ENCODE measurements at regions not wholly inside any gene's neighbourhood (a gene's known extent, or its start where the extent isn't known, plus 50 kb on each side); places are given as distances from the start of the nearest gene placed in this dataset.

DNA sequence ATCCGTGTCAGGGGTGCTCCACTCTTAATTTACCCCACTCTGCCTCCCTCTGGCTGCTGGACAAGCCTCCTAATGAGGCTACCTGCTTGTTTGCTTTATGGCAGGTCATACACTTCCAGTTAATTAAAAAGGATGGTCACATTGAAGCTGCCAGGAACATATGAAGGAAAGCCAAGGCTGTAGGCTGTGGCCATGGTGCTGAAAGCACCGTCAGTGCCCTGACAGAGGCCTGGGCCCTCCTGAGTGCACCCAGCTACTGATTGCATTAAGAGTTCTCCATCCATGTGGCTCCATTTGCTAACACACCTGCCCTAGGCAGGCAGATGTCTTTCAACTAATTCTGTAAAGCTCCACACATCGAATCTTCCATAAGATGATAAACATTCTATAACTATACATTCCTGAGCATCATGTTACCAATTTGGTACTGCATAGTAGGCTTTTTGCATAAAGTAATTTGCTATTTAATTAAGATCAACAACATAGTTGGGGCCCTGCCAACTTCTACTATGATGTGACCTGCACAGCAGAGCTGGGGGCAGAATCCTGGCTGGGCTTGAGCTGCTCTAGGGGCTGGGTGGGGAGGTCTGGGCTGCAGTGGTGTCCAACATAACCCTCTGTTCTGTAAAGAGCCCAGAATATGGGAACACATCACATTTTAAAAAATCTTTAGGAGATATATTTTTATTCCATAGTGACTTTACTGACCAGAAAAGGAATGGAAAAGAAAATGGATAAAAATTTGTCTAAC lies 224.8 kb downstream of the SIPA1L2 start:
- Mint-ChIP-seq H3K9me3 (peaks cover 17% of the 10 kb centered on the region), H3K36me3 (peaks cover 22% of the 10 kb centered on the region), H3K4me1 (no peaks in the 10 kb centered on the region), H3K4me3 (no peak overlapping the region), H3K27me3 (ENCODE audit: low read depth) (no peaks in the 10 kb centered on the region; the same call in 1 of the 2 replicates), H3K27ac (no peak overlapping the region)
- ChIA-PET POLR2A (no interaction called here), CTCF (no interaction called here)
- ATAC-seq (no peak), DNase-seq (ENCODE audit: low spot score) (no peak)
- TF ChIP-seq, protein P1, sequence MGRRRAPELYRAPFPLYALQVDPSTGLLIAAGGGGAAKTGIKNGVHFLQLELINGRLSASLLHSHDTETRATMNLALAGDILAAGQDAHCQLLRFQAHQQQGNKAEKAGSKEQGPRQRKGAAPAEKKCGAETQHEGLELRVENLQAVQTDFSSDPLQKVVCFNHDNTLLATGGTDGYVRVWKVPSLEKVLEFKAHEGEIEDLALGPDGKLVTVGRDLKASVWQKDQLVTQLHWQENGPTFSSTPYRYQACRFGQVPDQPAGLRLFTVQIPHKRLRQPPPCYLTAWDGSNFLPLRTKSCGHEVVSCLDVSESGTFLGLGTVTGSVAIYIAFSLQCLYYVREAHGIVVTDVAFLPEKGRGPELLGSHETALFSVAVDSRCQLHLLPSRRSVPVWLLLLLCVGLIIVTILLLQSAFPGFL (CRISPR knock-in tag; IDR thresholded peaks at IDR 0.05; ENCODE audit: borderline replicate concordance) = no peak
- TF ChIP-seq JAZF1 (CRISPR knock-in tag; IDR thresholded peaks at IDR 0.05) = no peak
- TF ChIP-seq ZNF121 (CRISPR knock-in tag; IDR thresholded peaks at IDR 0.05) = no peak
- TF ChIP-seq MXD4 (CRISPR knock-in tag; IDR thresholded peaks at IDR 0.05; ENCODE audit: borderline replicate concordance) = no peak
- TF ChIP-seq NR2C2 (CRISPR knock-in tag; IDR thresholded peaks at IDR 0.05) = no peak
- TF ChIP-seq, protein P2, sequence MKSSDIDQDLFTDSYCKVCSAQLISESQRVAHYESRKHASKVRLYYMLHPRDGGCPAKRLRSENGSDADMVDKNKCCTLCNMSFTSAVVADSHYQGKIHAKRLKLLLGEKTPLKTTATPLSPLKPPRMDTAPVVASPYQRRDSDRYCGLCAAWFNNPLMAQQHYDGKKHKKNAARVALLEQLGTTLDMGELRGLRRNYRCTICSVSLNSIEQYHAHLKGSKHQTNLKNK (CRISPR knock-in tag; IDR thresholded peaks at IDR 0.05) = no peak
- no peak for TF ChIP-seq HMGA2 (CRISPR knock-in tag; IDR thresholded peaks at IDR 0.05)
- TF ChIP-seq, protein P3, sequence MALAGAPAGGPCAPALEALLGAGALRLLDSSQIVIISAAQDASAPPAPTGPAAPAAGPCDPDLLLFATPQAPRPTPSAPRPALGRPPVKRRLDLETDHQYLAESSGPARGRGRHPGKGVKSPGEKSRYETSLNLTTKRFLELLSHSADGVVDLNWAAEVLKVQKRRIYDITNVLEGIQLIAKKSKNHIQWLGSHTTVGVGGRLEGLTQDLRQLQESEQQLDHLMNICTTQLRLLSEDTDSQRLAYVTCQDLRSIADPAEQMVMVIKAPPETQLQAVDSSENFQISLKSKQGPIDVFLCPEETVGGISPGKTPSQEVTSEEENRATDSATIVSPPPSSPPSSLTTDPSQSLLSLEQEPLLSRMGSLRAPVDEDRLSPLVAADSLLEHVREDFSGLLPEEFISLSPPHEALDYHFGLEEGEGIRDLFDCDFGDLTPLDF (CRISPR knock-in tag; IDR thresholded peaks at IDR 0.05) = no peak
- TF ChIP-seq, protein P4, sequence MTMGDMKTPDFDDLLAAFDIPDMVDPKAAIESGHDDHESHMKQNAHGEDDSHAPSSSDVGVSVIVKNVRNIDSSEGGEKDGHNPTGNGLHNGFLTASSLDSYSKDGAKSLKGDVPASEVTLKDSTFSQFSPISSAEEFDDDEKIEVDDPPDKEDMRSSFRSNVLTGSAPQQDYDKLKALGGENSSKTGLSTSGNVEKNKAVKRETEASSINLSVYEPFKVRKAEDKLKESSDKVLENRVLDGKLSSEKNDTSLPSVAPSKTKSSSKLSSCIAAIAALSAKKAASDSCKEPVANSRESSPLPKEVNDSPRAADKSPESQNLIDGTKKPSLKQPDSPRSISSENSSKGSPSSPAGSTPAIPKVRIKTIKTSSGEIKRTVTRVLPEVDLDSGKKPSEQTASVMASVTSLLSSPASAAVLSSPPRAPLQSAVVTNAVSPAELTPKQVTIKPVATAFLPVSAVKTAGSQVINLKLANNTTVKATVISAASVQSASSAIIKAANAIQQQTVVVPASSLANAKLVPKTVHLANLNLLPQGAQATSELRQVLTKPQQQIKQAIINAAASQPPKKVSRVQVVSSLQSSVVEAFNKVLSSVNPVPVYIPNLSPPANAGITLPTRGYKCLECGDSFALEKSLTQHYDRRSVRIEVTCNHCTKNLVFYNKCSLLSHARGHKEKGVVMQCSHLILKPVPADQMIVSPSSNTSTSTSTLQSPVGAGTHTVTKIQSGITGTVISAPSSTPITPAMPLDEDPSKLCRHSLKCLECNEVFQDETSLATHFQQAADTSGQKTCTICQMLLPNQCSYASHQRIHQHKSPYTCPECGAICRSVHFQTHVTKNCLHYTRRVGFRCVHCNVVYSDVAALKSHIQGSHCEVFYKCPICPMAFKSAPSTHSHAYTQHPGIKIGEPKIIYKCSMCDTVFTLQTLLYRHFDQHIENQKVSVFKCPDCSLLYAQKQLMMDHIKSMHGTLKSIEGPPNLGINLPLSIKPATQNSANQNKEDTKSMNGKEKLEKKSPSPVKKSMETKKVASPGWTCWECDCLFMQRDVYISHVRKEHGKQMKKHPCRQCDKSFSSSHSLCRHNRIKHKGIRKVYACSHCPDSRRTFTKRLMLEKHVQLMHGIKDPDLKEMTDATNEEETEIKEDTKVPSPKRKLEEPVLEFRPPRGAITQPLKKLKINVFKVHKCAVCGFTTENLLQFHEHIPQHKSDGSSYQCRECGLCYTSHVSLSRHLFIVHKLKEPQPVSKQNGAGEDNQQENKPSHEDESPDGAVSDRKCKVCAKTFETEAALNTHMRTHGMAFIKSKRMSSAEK (CRISPR knock-in tag; IDR thresholded peaks at IDR 0.05; ENCODE audit: borderline replicate concordance) = no peak
- TF ChIP-seq, protein P5, sequence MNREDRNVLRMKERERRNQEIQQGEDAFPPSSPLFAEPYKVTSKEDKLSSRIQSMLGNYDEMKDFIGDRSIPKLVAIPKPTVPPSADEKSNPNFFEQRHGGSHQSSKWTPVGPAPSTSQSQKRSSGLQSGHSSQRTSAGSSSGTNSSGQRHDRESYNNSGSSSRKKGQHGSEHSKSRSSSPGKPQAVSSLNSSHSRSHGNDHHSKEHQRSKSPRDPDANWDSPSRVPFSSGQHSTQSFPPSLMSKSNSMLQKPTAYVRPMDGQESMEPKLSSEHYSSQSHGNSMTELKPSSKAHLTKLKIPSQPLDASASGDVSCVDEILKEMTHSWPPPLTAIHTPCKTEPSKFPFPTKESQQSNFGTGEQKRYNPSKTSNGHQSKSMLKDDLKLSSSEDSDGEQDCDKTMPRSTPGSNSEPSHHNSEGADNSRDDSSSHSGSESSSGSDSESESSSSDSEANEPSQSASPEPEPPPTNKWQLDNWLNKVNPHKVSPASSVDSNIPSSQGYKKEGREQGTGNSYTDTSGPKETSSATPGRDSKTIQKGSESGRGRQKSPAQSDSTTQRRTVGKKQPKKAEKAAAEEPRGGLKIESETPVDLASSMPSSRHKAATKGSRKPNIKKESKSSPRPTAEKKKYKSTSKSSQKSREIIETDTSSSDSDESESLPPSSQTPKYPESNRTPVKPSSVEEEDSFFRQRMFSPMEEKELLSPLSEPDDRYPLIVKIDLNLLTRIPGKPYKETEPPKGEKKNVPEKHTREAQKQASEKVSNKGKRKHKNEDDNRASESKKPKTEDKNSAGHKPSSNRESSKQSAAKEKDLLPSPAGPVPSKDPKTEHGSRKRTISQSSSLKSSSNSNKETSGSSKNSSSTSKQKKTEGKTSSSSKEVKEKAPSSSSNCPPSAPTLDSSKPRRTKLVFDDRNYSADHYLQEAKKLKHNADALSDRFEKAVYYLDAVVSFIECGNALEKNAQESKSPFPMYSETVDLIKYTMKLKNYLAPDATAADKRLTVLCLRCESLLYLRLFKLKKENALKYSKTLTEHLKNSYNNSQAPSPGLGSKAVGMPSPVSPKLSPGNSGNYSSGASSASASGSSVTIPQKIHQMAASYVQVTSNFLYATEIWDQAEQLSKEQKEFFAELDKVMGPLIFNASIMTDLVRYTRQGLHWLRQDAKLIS (CRISPR knock-in tag; IDR thresholded peaks at IDR 0.05; ENCODE audit: borderline replicate concordance) = no peak
- TF ChIP-seq ZBTB21 (CRISPR knock-in tag; IDR thresholded peaks at IDR 0.05; ENCODE audit: borderline replicate concordance) = no peak

DNA sequence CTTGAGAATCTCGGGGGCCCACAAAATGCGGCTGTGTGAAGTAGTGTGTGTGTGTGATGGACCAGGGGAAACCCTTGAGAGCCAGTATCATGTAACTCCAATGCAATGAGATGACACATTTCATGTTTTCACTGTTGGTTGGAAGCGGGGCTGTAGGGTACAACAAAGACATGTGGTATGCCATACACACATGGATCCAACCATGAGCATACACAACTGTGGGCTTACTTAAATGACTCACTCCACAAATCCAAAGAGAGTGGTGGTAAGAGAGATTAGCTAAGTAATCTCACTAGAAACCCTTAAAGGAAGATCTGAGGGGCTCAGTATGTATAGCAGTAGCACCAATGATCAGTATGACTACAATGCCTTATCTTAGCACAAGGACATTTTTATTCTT lies 225.7 kb downstream of the SIPA1L2 start:
- POLR2A ChIA-PET = no interaction called here
- no peak overlapping the region for H3K27ac Mint-ChIP-seq
- H3K36me3 Mint-ChIP-seq = peaks cover 14% of the 10 kb centered on the region
- ATAC-seq (no peak), DNase-seq (ENCODE audit: low spot score) (no peak)
- H3K4me3 Mint-ChIP-seq = no peak overlapping the region
- H3K9me3 Mint-ChIP-seq = peaks cover 9% of the 10 kb centered on the region
- H3K27me3 Mint-ChIP-seq (ENCODE audit: low read depth) = no peaks in the 10 kb centered on the region; the same call in 1 of the 2 replicates
- CTCF ChIA-PET = no interaction called here
- H3K4me1 Mint-ChIP-seq = no peaks in the 10 kb centered on the region
- TF ChIP-seq, protein P5 (CRISPR knock-in tag; IDR thresholded peaks at IDR 0.05; ENCODE audit: borderline replicate concordance) = no peak
- TF ChIP-seq, protein P6, sequence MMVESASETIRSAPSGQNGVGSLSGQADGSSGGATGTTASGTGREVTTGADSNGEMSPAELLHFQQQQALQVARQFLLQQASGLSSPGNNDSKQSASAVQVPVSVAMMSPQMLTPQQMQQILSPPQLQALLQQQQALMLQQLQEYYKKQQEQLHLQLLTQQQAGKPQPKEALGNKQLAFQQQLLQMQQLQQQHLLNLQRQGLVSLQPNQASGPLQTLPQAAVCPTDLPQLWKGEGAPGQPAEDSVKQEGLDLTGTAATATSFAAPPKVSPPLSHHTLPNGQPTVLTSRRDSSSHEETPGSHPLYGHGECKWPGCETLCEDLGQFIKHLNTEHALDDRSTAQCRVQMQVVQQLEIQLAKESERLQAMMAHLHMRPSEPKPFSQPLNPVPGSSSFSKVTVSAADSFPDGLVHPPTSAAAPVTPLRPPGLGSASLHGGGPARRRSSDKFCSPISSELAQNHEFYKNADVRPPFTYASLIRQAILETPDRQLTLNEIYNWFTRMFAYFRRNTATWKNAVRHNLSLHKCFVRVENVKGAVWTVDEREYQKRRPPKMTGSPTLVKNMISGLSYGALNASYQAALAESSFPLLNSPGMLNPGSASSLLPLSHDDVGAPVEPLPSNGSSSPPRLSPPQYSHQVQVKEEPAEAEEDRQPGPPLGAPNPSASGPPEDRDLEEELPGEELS (CRISPR knock-in tag; IDR thresholded peaks at IDR 0.05) = no peak
- TF ChIP-seq NR2C2 (CRISPR knock-in tag; IDR thresholded peaks at IDR 0.05) = no peak
- no peak for TF ChIP-seq CBFB (CRISPR knock-in tag; IDR thresholded peaks at IDR 0.05; ENCODE audit: low read depth)
- TF ChIP-seq GRHL2 (CRISPR knock-in tag; IDR thresholded peaks at IDR 0.05; ENCODE audit: insufficient replicate concordance, severe bottlenecking) = no peak
